ENCODE measurements at regions not wholly inside any gene's neighbourhood (a gene's known extent, or its start where the extent isn't known, plus 50 kb on each side); places are given as distances from the start of the nearest gene placed in this dataset.
A peak's percentile ranks its signal among the peaks of the same experiment; 100 is the strongest.
"Not testable (repeated sequence)": the region's sequence is repeated elsewhere in the genome, so short reads cannot be mapped to it uniquely, and the experiment has no call there.

DNA sequence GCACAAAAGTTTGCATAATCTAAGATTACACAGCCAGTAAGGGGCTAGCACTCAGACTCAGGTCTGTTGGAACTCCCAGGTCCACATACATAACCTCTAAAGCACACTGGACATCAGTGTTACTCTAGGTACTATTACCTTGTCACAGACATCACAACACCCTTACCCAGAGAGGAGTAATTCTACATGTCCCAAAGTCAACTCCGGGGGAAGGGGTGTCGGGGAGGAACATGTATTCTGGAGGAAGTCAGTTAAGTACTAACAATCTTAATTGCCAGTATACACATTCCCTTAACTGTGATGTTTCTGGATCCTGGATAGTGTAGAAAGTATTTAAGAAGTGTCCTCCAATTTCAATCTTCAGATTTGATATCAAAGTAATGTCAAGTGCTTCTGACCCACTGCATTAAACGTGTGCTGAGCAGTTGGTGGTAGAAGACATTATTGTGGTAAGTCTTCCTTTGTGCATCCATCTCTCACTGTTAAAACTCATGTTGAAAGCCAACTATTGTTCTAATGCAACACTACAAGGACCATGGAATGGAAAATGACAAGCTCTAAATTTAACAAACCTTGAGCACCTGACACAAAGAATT lies 155.4 kb downstream of the CRPPA start:
- DNase-seq, result no peak

DNA sequence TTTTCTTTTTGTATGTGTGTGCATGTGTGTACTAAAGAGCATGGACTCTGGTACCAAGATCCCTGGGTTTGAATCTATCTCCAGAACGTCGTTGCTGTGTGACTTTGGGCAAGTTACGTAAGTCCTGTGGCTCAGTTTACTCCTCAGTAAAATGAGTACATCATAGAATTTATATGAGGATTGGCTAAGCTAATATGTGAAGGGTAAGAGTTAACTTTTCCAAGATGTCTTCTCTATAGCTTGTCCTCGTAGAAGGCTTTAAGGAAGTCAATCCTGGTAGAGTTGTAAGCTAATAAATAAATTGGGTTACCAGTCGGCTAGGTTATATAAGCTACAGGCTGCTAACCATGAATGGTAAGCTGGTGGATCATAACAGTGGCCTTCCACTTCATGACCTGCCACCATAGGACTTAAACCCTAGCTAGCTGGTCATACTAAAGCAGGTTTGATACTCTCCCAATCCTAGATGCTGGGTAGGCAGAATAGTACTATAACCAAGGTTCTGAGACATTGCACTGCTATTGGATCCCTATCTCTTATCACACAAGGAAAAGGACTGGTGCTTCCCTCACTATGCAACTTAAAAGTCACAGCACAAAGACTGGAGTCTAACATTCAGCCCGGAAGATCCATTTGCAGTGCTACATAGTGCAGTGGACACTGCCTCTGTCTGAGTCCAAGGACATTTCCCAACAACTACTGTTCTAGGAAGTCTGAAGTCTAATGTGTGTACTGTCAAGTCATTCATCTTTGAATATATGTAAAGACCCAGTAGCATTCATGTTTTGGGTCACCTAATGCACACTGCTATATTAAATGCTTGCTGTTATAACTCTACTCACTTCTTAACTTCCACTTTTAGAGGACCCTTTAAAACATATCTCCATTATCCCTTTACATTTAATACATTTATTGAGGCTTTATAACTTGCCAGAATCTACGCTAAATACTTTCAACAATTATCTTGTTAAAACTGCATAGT lies 156.2 kb downstream of the CRPPA start:
- DNase-seq, result no peak

DNA sequence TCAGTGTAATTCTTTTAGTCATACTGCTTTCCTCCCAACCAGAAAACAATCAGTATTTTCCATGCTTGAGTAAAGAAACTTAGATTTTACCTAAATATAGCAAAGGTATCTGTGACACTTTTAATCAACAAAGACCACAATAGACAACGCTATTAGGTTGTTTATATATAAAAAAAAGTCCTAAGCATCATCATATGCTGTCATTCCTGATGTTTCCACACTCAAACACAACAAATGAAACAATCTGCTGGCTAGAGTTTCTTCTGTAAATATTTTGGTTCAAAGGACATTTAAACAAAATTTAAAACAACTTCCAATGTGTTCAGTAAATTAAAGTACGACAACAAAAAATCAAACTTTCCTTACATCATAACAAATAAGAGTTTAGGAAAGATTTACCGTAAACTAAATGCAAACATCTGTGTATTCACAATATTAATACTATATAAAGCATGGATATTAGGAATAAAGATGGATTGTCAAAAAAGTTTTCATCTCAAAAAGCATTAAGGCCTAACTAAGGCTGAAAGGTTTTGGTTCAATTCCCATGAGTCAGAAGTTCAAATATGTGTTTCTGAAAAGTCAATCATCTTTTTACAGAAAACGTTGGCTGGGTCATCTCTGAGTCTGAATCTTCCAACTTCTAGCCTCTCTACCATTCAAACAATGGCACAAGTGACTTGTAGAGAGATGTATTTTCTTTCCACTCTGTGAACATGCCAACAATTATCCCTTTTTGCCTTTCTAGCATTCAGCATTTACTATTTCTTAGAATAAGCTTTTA lies 157.1 kb downstream of the CRPPA start:
- DNase-seq, result no peak

DNA sequence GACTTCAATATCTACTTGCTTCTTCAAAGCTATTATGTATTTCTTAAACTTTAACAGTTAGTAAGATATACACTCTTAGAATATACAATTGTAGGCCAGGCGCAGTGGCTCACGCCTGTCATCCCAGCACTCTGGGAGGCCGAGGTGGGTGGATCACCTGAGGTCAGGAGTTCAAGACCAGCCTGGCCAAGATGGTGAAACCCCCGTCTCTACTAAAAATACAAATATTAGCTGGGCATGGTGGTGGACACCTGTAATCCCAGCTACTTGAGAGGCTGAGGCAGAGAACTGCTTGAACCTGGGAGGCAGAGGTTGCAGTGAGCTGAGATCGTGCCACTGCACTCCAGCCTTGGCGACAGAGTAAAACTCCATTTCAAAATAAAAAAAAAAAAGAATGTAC lies 158.0 kb downstream of the CRPPA start:
- DNase-seq, result not testable (repeated sequence)

DNA sequence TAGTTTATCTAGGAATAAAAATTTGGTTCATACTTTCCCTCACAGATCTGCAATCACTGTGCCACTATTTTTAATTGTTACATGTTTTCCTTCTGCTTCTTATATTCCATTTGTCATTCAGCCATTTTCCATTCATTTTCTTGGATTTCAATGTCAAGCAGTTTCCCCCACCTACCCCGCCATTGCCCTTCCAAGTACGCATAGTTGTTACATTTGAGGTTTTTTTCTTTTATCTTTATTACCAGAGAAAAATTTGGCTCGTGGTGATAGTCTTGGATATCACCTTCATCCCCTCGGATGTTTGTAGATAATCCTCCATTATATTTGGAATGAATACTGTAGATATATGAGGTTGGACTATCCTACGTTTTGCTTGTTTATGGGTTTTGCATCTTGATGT lies 159.7 kb downstream of the CRPPA start:
- DNase-seq, result no peak

DNA sequence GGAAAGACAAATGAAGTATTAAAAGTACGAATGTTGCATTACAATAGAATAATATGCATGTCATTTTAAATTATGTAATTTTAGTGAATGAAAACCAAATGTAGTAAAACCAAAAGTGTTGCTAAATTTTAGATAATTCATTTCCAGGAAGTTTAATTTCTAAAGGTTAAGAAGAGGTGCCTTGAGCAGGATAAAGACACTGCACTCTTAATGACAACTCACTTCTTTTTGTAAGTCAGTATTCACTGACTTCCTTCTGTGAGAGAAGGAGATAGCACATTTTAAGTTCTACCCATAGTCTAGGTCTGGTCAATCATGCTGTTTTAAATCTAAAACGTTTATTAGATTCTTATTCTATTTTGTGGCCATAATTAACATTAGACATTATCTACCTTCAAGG lies 160.2 kb downstream of the CRPPA start:
- DNase-seq, result no peak

DNA sequence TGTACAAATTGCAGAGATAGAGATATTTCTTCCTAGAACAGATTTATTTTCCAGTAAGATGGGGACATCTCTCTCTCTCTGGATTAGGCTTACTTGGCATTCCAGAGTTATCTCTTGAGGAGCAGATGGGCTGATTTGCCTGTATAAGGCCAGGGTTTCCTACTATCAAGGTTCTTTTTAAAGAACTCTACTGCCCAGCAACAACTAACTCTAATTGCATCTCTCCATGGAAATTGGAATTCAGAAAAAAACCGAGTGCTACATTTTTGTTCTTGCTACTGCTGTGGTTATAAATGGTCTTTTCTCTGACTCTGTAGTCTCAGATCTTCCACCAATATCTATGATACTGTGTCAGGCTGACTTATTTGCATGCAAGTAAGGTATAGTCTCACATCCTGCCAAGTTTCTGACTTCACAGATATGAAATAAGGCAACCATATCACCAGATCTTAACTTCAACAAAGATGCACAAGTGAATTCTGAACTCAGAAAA lies 161.1 kb downstream of the CRPPA start:
- DNase-seq, result peak; percentile 28

DNA sequence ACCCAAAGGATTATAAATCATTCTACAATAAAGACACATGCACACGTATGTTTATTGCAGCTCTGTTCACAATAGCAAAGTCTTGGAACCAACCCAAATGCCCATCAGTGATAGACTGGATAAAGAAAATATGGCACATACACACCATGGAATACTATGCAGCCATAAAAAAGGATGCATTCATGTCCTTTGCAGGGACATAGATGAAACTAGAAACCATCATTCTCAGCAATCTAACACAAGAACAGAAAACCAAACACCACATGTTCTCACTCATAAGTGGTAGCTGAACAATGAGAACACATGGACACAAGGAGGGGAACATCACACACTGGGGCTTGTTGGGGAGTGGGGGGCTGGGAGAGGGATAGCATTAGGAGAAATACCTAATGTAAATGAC lies 164.9 kb downstream of the CRPPA start:
- DNase-seq, result not testable (repeated sequence)

DNA sequence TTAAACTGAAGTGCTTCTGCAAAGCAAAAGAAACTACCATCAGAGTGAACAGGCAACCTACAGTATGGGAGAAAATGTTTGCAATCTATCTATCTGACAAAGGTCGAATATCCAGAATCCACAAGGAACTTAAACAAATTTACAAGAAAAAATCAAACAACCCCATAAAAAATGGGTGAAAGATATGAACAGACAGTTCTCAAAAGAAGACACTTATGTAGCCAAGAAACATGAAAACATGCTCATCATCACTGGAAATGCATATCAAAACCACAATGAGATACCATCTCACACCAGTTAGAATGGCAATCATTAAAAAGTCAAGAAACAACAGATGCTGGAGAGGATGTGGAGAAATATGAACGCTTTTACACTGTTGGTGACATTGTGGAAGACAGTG lies 165.4 kb downstream of the CRPPA start:
- DNase-seq, result not testable (repeated sequence)

DNA sequence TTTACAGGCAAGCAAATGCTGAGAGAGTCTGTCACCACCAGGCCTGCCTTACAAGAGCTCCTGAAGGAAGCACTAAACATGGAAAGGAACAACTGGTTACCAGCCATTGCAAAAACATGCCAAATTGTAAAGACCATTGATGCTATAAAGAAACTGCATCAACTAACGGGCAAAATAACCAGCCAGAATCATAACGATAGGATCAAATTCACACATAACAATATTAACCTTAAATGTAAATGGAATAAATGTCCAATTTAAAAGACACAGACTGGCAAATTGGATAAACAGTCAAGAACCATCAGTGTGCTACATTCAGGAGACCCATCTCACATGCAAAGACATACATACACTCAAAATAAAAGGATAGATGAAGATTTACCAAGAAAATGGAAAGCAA lies 170.7 kb downstream of the CRPPA start:
- not testable (repeated sequence) for DNase-seq

DNA sequence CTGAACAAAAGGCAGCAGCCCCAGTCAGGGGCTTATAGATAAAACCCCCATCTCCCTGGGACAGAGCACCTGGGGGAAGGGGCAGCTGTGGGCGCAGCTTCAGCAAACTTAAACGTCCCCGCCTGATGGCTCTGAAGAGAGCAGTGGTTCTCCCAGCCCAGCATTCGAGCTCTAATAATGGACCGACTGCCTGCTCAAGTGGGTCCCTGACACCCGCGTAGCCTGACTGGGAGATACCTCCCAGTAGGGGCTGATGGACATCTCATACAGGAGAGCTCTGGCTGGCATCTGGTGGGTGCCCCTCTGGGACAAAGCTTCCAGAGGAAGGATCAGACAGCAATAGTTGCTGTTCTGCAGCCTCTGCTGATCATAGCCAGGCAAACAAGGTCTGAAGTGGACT lies 172.1 kb downstream of the CRPPA start:
- DNase-seq, result not testable (repeated sequence)

DNA sequence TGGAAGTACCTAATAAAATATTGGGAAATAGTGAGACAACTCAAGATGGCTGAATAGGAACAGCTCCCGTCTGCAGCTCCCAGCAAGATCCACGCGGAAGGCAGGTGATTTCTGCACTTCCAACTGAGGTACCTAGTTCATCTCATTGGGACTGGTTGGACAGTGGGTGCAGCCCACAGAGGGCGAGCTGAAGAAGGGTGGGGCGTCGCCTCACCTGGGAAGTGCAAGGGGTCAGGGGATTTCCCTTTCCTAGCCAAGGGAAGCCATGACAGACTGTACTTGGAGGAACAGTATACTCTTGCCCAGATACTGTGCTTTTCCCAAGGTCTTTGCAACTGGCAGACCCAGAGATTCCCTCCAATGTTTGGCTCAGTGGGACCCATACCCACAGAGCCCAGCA lies 172.8 kb downstream of the CRPPA start:
- not testable (repeated sequence) for DNase-seq

DNA sequence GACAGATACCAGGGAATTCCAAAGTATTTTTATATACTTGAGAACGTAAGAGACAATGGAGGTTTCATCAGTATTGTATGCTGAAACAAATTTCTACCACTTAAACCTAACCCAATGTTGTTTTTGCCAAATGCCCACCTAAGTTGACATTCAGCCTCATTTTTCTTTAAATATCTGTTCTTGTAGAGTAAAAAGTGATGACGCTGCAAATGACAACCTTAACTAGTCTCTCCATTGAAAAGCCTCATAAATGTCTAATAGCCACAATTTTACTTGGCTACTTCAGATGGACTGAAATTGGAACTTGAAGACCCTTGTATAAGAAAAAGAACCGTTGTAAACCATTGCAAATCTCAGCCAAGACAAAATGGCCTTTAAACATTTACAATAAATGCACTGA lies 176.9 kb downstream of the CRPPA start:
- no peak for DNase-seq

DNA sequence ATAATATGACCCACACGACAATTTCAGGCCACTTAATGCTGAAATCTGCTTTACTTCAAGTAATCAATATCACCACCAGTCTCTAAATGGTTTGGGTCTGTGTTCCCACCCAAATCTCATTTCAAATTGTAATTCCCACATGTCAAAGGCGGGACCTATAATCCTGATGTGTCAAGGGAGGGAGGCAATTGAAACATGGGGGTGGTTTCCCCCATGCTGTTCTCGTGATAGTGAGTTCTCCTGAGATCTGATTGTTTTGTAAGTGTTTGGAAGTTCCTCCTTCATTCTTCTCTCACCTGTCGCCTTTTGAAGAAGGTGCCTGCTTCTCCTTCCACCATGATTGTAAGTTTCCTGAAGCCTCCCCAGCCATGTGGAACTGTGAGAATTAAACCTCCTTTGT lies 178.4 kb downstream of the CRPPA start:
- no peak for DNase-seq

DNA sequence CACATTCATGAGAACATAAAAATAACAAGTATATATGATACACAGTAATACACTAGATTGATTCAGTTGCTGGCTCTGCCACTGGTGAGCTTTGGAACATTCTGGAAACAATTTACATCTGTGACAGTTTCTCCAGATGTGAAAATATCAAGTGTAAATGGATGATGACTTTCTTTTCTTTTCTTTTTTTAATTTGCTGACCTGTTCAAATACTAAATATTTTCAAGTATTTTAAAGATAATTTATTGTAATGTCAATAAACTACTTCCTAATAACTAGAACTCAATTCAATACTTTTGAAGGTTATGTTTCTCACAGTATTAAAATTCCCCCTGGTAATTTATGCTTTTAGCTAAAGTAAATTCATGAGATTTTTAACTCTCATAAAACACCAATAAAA lies 180.3 kb downstream of the CRPPA start:
- DNase-seq, result no peak

DNA sequence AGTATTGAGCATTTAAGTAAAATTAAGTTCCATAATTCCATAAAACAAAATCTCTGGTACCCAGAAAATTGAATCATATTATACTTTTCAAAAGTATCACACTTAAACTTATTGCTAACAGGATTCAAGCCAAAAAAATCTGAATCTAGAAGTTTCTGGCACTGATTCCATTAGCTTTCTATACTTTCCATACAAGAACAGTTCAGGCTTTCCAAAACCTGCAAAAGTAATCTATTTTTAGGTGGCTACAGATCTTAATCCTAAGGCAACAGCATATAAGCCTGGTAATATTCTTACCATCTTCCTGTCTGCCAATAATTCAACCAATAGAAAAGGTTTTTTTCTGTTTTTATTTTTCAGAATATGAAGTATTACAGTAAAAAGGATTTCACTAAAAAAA lies 185.0 kb downstream of the CRPPA start:
- DNase-seq, result no peak

DNA sequence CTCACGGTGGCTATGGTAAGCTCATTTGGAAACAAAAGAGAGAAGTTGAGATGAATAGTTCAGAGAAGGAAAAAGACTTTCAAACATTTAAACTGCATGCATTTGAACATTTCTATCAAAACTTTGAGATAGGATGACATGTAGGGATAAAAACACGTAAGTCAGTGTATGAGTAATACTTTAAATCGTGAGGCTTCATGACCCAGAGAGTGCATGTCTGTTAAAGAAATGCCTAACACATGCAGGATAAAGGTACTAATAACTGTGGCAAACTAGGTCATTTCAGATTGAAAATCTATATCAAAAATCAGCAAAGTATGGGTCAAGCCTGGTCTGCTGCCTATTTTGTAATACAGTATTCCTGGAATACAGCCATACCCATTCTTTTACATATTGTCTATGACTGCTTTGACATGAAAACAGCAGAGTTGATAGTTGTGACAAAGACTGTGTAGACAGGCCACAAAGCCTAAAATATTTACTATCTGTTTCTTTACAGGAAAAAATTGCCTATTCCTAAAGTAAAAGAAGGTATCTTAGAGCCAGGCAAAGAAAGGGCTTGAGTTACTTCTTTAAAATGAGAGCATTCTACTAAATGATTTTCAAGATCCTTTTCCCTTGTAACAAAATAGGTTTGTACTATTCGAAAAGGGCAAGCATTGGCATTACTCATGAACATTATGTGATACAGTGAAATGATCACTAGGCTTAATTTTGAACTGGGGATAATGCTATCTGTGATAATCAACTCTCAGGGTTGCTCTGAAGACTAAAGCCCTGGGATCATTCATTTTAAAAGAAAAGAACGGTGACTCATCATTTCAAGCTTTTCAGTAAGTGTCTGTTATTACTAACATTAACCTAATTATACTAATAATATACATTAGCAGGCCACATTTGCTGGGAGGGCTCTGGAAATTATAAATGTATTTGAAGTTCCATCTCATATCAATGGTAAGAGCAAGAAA lies 185.9 kb downstream of the CRPPA start:
- no peak for DNase-seq

DNA sequence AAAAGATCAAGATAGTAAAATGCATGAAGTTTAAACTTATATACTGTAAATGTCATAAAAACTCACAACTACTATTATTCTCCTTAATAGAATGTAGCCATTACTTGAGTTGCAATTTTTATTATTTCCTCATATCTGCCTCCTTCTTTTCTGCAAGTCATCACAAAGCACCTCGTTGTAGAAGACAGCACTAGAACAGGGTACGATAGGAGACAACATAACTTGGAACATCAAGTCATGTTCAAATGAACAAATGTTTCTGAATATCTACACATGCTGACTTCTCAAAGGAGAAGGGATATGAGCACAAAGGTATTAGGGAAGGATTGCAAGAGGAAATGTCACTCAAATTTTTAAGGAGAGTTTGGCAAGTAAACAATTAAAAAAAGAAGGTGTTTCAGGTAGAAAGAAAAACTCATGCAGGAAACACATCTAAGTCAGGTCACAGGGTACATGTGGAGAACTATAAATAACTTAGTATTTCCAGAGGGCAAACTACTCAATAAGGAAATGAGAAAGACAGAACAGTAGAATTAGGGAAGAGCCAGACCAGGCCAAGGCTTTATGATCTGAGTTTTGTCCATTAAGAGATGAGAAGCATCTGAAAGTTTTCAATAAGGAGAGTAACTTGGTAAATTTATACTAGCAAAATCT lies 186.7 kb downstream of the CRPPA start:
- no peak for DNase-seq

DNA sequence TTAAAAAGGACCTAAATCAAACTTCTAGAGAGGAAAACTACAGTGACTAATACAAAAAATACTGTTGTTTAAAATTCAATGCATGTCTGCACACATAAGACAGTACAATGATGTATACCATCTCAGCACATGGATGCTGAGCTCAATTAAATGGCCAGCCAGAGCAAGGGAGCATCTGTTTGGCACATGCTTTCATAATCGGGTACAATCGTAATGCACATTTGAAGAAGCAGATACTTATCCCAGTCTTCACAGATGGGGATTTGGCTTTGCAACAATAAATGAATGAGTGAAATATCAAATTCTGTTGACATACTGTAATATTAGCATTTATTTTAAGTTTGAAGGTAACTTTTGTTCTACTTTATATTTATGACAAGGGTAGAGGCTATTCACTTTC lies 187.8 kb downstream of the CRPPA start:
- DNase-seq, result no peak

DNA sequence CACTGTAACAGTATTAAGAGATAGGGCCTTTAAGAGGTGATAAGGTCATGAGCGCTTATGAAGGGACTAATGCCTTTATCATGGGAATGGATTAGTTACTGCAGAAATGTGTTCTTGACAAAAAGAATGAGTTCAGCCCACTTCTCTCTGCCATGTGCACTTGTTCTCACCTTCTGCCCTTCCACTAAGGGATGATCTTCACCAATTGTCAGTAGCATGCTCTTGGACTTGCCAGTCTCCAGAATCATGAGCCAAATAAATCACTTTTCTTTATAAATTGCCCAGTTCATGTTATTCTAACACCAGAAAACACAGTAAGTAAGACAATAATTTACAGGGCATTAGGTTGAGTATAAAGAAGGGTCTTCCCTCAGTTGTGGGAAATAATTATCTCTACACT lies 189.1 kb downstream of the CRPPA start:
- no peak for DNase-seq

DNA sequence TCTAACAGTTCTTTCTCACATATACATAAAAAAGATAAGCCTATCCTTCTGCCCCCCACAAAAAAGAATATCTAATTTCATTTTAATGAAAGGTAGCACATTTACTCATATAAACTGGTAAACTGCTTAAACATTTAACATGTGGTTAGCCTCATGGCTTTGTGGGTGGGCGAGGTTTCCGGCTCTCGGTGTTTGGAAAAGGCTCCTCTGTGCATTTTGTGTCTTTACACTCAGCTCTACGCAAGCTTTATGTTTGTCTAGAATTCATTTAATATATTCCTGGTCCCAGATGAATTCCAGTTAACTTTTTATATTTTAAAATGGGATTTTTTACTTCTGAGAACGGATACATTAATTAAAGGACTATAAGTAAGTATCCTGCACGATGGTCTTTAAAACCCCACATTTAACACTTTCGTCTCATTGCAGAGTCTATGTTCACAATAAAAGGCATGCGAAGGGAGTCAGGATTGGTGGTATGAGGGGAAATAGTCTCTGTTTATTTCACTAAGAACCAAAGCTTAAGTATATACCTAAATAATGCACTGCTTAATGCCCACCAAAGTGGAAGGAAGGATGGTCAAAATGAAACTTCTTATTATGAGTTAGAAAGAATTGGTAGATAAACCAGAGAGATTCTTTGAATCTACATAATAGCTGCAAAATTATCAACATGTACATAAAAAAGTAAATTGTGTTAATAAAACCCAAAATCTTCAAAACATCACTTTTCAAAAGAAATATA lies 197.2 kb downstream of the CRPPA start:
- DNase-seq, result no peak

Measured in hematopoietic multipotent progenitor cell treated with erythropoietin and hydrocortisone succinate and interleukin-3 and kit ligand, for 6 days (in vitro differentiated cells).